Mesendoderm (in vitro differentiated cells): ENCODE measurements at regions not wholly inside any gene's neighbourhood (a gene's known extent, or its start where the extent isn't known, plus 50 kb on each side); places are given as distances from the start of the nearest gene placed in this dataset.

ENCODE experiments used
- DNase-seq: peaks from one replicate; pipeline ENCODE4 v3.0.0; 2013
- H2AK5ac ChIP-seq: 2 replicates; pipeline ENCODE4 v1.6.1; 2013; ENCODE audit warnings: low read length, inconsistent platforms
- H2BK120ac ChIP-seq: 2 replicates; pipeline ENCODE4 v1.6.1; 2013; ENCODE audit warnings: low read depth, mild to moderate bottlenecking, low read length, moderate library complexity, mixed read lengths
- H2BK15ac ChIP-seq: replicated peaks from 2 replicates; pipeline ENCODE4 v1.6.1; 2013; ENCODE audit warnings: low read depth, mild to moderate bottlenecking, moderate library complexity
- H2BK5ac ChIP-seq: 2 replicates; pipeline ENCODE4 v1.6.1; 2013; ENCODE audit warnings: low read length, inconsistent platforms
- H3K18ac ChIP-seq: 2 replicates; pipeline ENCODE4 v1.6.1; 2013; ENCODE audit warnings: mild to moderate bottlenecking, low read length, mixed read lengths
- H3K23ac ChIP-seq: one replicate; pipeline ENCODE4 v1.6.1; 2013; ENCODE audit warnings: low read length
- H3K27ac ChIP-seq: 2 replicates; pipeline ENCODE4 v1.5.1; 2013; ENCODE audit warnings: low read depth, mild to moderate bottlenecking, inconsistent platforms, low read length, moderate library complexity
- H3K27me3 ChIP-seq: 2 replicates; pipeline ENCODE4 v1.6.1; 2013; ENCODE audit warnings: low read length, control low read depth, mild to moderate bottlenecking, inconsistent platforms; ENCODE audit not compliant: insufficient read depth, poor library complexity
- H3K36me3 ChIP-seq: 2 replicates; pipeline ENCODE4 v1.6.1; 2013; ENCODE audit warnings: low read length, inconsistent platforms; ENCODE audit not compliant: control insufficient read depth, insufficient read depth
- H3K4ac ChIP-seq: one replicate; pipeline ENCODE4 v1.6.1; 2013; ENCODE audit warnings: low read depth, mild to moderate bottlenecking, low read length, moderate library complexity
- H3K4me1 ChIP-seq: 2 replicates; pipeline ENCODE4 v1.6.1; 2013; ENCODE audit warnings: low read depth, low read length, inconsistent platforms; ENCODE audit not compliant: control insufficient read depth
- H3K4me2 ChIP-seq: 2 replicates; pipeline ENCODE4 v1.6.1; 2013; ENCODE audit warnings: low read length
- H3K4me3 ChIP-seq: 2 replicates; pipeline ENCODE4 v1.5.1; 2013; ENCODE audit warnings: mild to moderate bottlenecking, low read length
- H3K56ac ChIP-seq: one replicate; pipeline ENCODE4 v1.6.1; 2013; ENCODE audit warnings: low read length
- H3K79me1 ChIP-seq: 2 replicates; pipeline ENCODE4 v1.6.1; 2013; ENCODE audit warnings: low read length, inconsistent platforms
- H3K79me2 ChIP-seq: 2 replicates; pipeline ENCODE4 v1.6.1; 2013; ENCODE audit warnings: mild to moderate bottlenecking, low read length; ENCODE audit not compliant: control insufficient read depth, insufficient read depth
- H3K9ac ChIP-seq: 2 replicates; pipeline ENCODE4 v1.6.1; 2013; ENCODE audit warnings: low read length, inconsistent platforms
- H4K5ac ChIP-seq: one replicate; pipeline ENCODE4 v1.6.1; 2013; ENCODE audit warnings: low read length
- H4K8ac ChIP-seq: one replicate; pipeline ENCODE4 v1.6.1; 2013; ENCODE audit warnings: low read depth, mild to moderate bottlenecking, control low read depth, low read length, moderate library complexity
- WGBS: extraction: QIAGEN DNeasy Blood & Tissue Kit; methylation state at CpG from one replicate; pipeline ENCODE4 v1.1.7; 2013; ENCODE audit warnings: low lambda C conversion rate, missing lambda C conversion rate; ENCODE audit not compliant: insufficient coverage; ENCODE audit errors: extremely low coverage; 5-methylcytosine and 5-hydroxymethylcytosine counted together

- Histone ChIP-seq H3K18ac (no peak overlapping the region), H3K27me3 (no peaks in the 10 kb centered on the region), H3K79me1 (no peaks in the 10 kb centered on the region), H3K9ac (no peak overlapping the region), H2BK15ac (no peak overlapping the region), H4K5ac (no peak overlapping the region), H2AK5ac (no peak overlapping the region), H4K8ac (no peak overlapping the region), H2BK120ac (no peak overlapping the region), H3K27ac (no peak overlapping the region), H3K4me1 (no peaks in the 10 kb centered on the region), H3K79me2 (no peaks in the 10 kb centered on the region), H3K36me3 (no peaks in the 10 kb centered on the region), H2BK5ac (no peak overlapping the region), H3K23ac (no peak overlapping the region), H3K4me2 (no peak overlapping the region), H3K4me3 (no peak overlapping the region), H3K4ac (no peak overlapping the region), H3K56ac (no peak overlapping the region)
- no CpG with 5 or more reads among the region's 3 CpGs for WGBS
- DNase-seq, result no peak
Measured at GRCh38 chr9:105959531-105959930, 265.2 kb downstream of the TMEM38B start.

- Histone ChIP-seq H3K4me1 (no peaks in the 10 kb centered on the region), H2BK120ac (no peak overlapping the region)
Measured at GRCh38 chr9:105963343-105964099, 269.2 kb downstream of the TMEM38B start.

GRCh38 chr9:105964156-105964555 is 269.8 kb downstream of the TMEM38B start:
- no peaks in the 10 kb centered on the region for H3K36me3 ChIP-seq

More at GRCh38 chr9:105963343-105964099, 269.2 kb downstream of the TMEM38B start:
- H3K36me3 ChIP-seq, result no peaks in the 10 kb centered on the region
- no peak overlapping the region for H2AK5ac ChIP-seq
- H3K27ac ChIP-seq, result no peak overlapping the region
- no peak overlapping the region for H3K23ac ChIP-seq
- no peaks in the 10 kb centered on the region for H3K79me1 ChIP-seq
- no peak overlapping the region for H3K4me2 ChIP-seq
- WGBS, result no CpG with 5 or more reads among the region's 4 CpGs
- no peaks in the 10 kb centered on the region for H3K27me3 ChIP-seq
- H2BK5ac ChIP-seq, result no peak overlapping the region
- no peak for DNase-seq
- no peak overlapping the region for H3K9ac ChIP-seq
- H3K4ac ChIP-seq, result no peak overlapping the region
- H3K56ac ChIP-seq, result no peak overlapping the region
- H4K8ac ChIP-seq, result no peak overlapping the region
- H3K79me2 ChIP-seq, result no peaks in the 10 kb centered on the region
- H3K4me3 ChIP-seq, result no peak overlapping the region
- no peak overlapping the region for H4K5ac ChIP-seq
- H2BK15ac ChIP-seq, result no peak overlapping the region
- no peak overlapping the region for H3K18ac ChIP-seq

GRCh38 chr9:105966834-105967233 is 272.5 kb downstream of the TMEM38B start:
- Histone ChIP-seq H3K36me3 (no peaks in the 10 kb centered on the region), H2AK5ac (no peak overlapping the region), H3K23ac (no peak overlapping the region), H2BK5ac (no peak overlapping the region), H3K18ac (no peak overlapping the region), H2BK120ac (no peak overlapping the region), H3K56ac (no peak overlapping the region), H3K79me2 (no peaks in the 10 kb centered on the region), H3K79me1 (no peaks in the 10 kb centered on the region), H3K4me1 (no peaks in the 10 kb centered on the region), H3K4ac (no peak overlapping the region), H4K5ac (no peak overlapping the region), H3K27ac (no peak overlapping the region), H2BK15ac (no peak overlapping the region), H3K9ac (no peak overlapping the region), H3K27me3 (no peaks in the 10 kb centered on the region), H3K4me2 (no peak overlapping the region), H3K4me3 (no peak overlapping the region), H4K8ac (no peak overlapping the region)
- no CpG with 5 or more reads among the region's 1 CpG for WGBS
- no peak for DNase-seq

More at GRCh38 chr9:105964156-105964555, 269.8 kb downstream of the TMEM38B start:
- Histone ChIP-seq H2BK120ac (no peak overlapping the region), H3K4me1 (no peaks in the 10 kb centered on the region), H3K18ac (no peak overlapping the region), H3K9ac (no peak overlapping the region), H3K56ac (no peak overlapping the region), H2AK5ac (no peak overlapping the region), H3K4me2 (no peak overlapping the region), H4K8ac (no peak overlapping the region), H3K79me1 (no peaks in the 10 kb centered on the region), H3K79me2 (no peaks in the 10 kb centered on the region), H3K23ac (no peak overlapping the region), H3K4ac (no peak overlapping the region), H3K27ac (no peak overlapping the region), H3K4me3 (no peak overlapping the region), H4K5ac (no peak overlapping the region), H3K27me3 (no peaks in the 10 kb centered on the region), H2BK5ac (no peak overlapping the region), H2BK15ac (no peak overlapping the region)
- no peak for DNase-seq

GRCh38 chr9:105967248-105967647 is 272.9 kb downstream of the TMEM38B start:
- Histone ChIP-seq H3K4ac (no peak overlapping the region), H3K4me3 (no peak overlapping the region), H3K4me1 (no peaks in the 10 kb centered on the region), H3K56ac (no peak overlapping the region), H3K23ac (no peak overlapping the region), H2BK5ac (no peak overlapping the region), H3K36me3 (no peaks in the 10 kb centered on the region), H2AK5ac (no peak overlapping the region), H4K5ac (no peak overlapping the region), H3K27me3 (no peaks in the 10 kb centered on the region), H3K4me2 (no peak overlapping the region), H2BK120ac (no peak overlapping the region), H4K8ac (no peak overlapping the region), H2BK15ac (no peak overlapping the region), H3K18ac (no peak overlapping the region), H3K79me1 (no peaks in the 10 kb centered on the region), H3K27ac (no peak overlapping the region), H3K9ac (no peak overlapping the region), H3K79me2 (no peaks in the 10 kb centered on the region)
- WGBS, result no CpG with 5 or more reads among the region's 1 CpG
- DNase-seq, result no peak

- Histone ChIP-seq H2BK5ac (no peak overlapping the region), H3K18ac (no peak overlapping the region), H3K36me3 (no peaks in the 10 kb centered on the region), H3K27me3 (no peaks in the 10 kb centered on the region), H3K79me1 (no peaks in the 10 kb centered on the region), H3K27ac (no peak overlapping the region), H3K9ac (no peak overlapping the region), H3K4me3 (no peak overlapping the region), H3K79me2 (no peaks in the 10 kb centered on the region), H2AK5ac (no peak overlapping the region), H3K56ac (no peak overlapping the region), H4K8ac (no peak overlapping the region), H3K23ac (no peak overlapping the region), H3K4me2 (no peak overlapping the region), H3K4ac (no peak overlapping the region), H3K4me1 (no peaks in the 10 kb centered on the region), H2BK15ac (no peak overlapping the region), H2BK120ac (no peak overlapping the region), H4K5ac (no peak overlapping the region)
- no CpG with 5 or more reads among the region's 2 CpGs for WGBS
- no peak for DNase-seq
Measured at GRCh38 chr9:105967797-105968196, 273.5 kb downstream of the TMEM38B start.
